Bronchial epithelial cell (primary cell): ENCODE measurements at regions not wholly inside any gene's neighbourhood (a gene's known extent, or its start where the extent isn't known, plus 50 kb on each side); places are given as distances from the start of the nearest gene placed in this dataset.
"Not testable (repeated sequence)": the region's sequence is repeated elsewhere in the genome, so short reads cannot be mapped to it uniquely, and the experiment has no call there.

Experiments used
- DNase-seq: peaks from one replicate; pipeline ENCODE4 v3.0.0-alpha.2; 2010; ENCODE audit warnings: low read depth
- FAIRE-seq: peaks from 2 replicates; lab custom pipeline; 2011; peaks lifted over from hg19 to GRCh38; lab: Jason Lieb, UNC
- H3K27me3 ChIP-seq: 2 replicates; pipeline ENCODE4 v1.5.1; 2011; ENCODE audit warnings: low read length; ENCODE audit not compliant: control insufficient read depth, insufficient read depth
- H3K36me3 ChIP-seq: 2 replicates; pipeline ENCODE4 v1.5.1; 2011; ENCODE audit warnings: low read length; ENCODE audit not compliant: control insufficient read depth, insufficient read depth
- H3K4me3 ChIP-seq: 2 replicates; pipeline ENCODE4 v1.5.1; 2011; ENCODE audit warnings: mild to moderate bottlenecking, low read depth, low read length, control low read depth
- TF ChIP-seq, protein P1 (sequence below): IDR thresholded peaks from 2 replicates; pipeline ENCODE4 v1.5.1; 2011; ENCODE audit warnings: mild to moderate bottlenecking, moderate library complexity, low read length, control low read depth, inconsistent platforms; ENCODE audit not compliant: insufficient read depth, severe bottlenecking

DNA sequence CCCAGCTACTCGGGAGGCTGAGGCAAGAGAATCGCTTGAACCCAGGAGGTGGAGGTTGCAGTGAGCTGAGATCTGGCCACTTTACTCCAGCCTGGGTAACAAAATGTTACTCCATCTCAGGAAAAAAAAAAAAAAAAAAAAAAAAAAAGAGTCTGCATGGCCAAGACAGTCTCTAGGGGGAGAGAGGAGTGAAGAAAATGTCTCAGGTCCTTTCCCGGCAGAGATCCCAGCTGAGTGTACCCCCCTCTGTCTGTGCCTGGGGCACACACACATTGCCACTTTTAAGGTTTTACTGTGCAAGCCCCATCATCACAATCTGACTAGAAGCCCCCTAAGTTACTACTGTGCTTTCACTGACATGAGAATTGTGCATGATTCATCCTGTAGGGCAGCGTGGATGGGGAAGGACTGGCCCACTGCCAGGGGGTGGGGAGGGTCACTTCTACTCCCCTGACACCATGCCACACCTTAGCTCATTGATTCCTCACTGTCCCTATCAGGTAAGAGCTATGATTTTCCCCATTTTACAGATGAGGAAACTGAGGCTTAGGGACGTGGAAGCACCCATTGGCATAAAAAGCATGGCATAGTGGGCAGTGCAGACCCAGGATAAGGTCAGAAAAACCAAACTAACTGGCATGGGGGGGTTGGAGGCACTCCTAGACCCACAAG lies 102.3 kb upstream of the LARP1 start:
- TF ChIP-seq, protein P1, sequence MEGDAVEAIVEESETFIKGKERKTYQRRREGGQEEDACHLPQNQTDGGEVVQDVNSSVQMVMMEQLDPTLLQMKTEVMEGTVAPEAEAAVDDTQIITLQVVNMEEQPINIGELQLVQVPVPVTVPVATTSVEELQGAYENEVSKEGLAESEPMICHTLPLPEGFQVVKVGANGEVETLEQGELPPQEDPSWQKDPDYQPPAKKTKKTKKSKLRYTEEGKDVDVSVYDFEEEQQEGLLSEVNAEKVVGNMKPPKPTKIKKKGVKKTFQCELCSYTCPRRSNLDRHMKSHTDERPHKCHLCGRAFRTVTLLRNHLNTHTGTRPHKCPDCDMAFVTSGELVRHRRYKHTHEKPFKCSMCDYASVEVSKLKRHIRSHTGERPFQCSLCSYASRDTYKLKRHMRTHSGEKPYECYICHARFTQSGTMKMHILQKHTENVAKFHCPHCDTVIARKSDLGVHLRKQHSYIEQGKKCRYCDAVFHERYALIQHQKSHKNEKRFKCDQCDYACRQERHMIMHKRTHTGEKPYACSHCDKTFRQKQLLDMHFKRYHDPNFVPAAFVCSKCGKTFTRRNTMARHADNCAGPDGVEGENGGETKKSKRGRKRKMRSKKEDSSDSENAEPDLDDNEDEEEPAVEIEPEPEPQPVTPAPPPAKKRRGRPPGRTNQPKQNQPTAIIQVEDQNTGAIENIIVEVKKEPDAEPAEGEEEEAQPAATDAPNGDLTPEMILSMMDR: no peak
- Histone ChIP-seq H3K27me3 (no peaks in the 10 kb centered on the region), H3K4me3 (no peak overlapping the region), H3K36me3 (no peaks in the 10 kb centered on the region)
- DNase-seq (no peak), FAIRE-seq (no peak)

DNA sequence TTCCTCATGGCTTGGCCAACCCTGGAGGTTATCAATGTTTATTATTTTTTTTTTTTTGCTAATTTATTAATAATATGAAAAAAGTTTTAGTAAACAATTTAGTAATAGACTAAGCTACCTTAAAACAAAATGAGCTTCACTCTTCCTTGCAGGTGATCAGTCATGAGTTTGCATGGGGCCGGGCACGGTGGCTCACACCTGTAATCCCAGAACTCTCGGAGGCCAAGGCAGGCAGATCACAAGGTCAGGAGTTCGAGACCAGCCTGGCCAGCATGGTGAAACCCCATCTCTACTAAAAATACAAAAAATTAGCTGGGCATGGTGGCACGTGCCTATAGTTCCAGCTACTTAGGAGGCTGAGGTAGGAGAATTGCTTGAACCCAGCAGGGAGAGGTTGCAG lies 103.4 kb upstream of the LARP1 start:
- not testable (repeated sequence) for DNase-seq, FAIRE-seq, H3K4me3 ChIP-seq, H3K36me3 ChIP-seq, H3K27me3 ChIP-seq

DNA sequence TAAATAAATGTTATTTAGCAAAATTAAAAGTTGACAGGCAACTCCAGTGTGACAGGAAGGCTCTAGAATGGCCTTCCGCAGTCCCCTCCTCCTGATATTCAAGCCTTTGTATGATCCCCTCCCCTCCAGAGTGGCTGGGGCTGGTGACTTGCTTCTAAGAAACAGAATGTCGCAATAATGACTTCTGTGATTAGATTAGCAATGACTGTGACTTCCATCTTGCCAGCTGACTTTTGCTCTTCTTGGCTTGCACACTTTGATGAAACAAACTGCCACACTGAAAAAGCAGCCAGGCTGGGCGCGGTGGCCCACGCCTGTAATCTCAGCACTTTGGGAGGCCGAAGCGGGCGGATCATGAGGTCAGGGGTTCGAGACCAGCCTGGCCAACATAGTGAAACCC lies 106.5 kb upstream of the LARP1 start:
- FAIRE-seq (no peak), DNase-seq (peak; percentile 18)
- TF ChIP-seq, protein P1: no peak
- no peaks in the 10 kb centered on the region for H3K36me3 ChIP-seq
- H3K4me3 ChIP-seq: no peak overlapping the region
- H3K27me3 ChIP-seq: no peaks in the 10 kb centered on the region

DNA sequence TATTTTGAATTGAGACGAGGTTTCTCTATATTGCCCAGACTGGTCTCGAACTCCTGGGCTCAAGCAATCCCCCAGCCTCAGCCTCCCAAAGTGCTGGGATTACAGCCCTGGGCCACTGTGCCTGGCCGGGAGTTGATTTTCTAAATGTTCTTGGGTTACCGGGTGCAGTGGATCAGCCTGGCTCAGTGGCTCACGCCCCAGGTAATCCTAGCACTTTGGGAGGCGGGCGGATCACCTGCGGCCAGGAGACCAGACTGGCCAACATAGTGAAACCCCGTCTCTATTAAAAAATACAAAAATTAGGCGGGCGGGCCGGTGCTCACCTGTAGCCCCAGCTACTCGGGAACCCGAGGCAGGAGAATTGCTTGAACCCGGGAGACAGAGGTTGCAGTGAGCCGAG lies 106.9 kb upstream of the LARP1 start:
- Histone ChIP-seq H3K27me3 (no peaks in the 10 kb centered on the region), H3K4me3 (no peak overlapping the region), H3K36me3 (no peaks in the 10 kb centered on the region)
- FAIRE-seq: no peak
- DNase-seq: no peak
- TF ChIP-seq, protein P1: no peak

DNA sequence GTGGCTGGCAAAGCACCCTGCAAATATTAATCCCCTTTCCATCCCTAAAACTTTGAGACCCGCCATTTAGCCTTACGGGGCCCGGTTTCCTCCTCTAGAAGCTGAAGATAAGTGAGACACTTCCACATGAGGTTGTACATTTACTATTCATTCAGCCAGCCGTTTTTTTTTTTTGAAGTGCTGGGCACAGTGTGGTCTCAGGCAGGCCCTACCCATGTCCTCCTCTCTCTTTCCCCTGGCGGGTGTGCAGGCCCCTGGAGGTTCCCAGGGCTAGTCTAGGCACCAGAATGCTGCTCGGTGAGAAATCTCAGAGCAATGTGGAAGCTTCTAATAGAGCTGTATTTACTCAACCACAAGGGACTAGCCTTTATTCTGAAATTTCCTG lies 107.4 kb upstream of the LARP1 start:
- H3K36me3 ChIP-seq: no peaks in the 10 kb centered on the region
- DNase-seq (no peak), FAIRE-seq (no peak)
- no peaks in the 10 kb centered on the region for H3K27me3 ChIP-seq
- peak overlapping the region; percentile 16 for H3K4me3 ChIP-seq
- TF ChIP-seq, protein P1: no peak

DNA sequence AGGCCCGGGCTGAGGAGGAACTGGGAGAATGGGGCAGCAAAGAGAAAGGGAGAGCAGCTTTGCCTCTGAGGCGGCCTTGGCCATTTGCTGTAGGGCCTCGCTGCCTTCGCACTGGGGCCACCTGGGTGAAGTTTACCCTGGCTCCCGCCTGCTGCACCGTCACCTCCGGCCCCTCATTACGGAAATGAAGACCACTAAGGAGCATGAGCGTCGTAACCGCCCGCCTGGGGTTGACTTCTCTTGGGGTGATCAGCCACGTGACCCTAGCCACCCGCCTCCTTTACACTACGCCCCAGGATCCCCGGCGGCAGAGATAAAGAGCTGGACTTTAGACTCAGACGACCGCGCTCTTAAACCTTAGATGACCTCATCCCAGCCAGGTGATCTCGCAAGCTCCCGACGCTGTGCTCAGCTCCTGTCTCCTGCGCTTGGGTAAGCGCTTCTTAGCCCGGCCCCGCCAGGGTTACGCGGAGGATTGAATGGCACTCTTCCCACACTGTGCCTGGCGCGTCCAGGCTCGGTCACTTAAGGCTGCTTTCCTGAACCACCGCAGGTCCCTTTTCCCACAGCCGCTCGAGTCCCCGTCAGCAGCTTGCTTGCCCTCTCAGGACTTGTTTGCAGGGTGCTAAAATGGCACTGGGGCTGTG lies 107.9 kb upstream of the LARP1 start:
- H3K4me3 ChIP-seq: peak overlapping the region; percentile 16
- TF ChIP-seq, protein P1: no peak
- no peaks in the 10 kb centered on the region for H3K27me3 ChIP-seq
- peak; percentile 66 for DNase-seq
- H3K36me3 ChIP-seq: no peaks in the 10 kb centered on the region
- no peak for FAIRE-seq
